ENCODE measurements at regions not wholly inside any gene's neighbourhood (a gene's known extent, or its start where the extent isn't known, plus 50 kb on each side); places are given as distances from the start of the nearest gene placed in this dataset.

DNA sequence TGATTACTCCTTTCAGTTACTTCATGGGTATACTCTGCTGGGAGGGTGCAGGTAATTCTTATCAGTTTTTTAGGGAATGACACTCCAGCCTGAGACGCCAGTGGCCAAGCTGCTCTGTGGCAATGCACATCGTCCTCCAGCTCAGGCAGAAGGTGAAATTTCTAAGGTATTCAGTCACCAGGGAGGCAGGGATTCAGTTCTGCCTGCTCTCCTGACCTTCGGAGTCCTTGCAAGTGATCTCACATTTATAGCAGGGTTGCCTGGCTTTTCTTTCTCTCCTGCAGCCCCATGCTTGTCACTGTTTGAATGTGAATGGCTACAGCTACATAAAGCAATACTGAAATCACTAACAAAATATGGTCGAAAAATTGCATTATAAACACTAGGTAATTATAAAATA, 1447.5 kb downstream of the EFNB2 start:
- 61 to 73% methylated on average over 4 of the region's 4 CpGs for WGBS, 2 donors
- Histone ChIP-seq H3K9me3 (no peaks in the 10 kb centered on the region), H3K27me3 (no peaks in the 10 kb centered on the region), H3K4me1 (no peaks in the 10 kb centered on the region), H3K4me3 (no peak overlapping the region), H3K36me3 (ENCODE audit: low read depth, missing control alignments) (no peaks in the 10 kb centered on the region), H3K27ac (no peak overlapping the region)
- TF ChIP-seq POLR2A (IDR thresholded peaks at IDR 0.05) (no peak), CTCF (IDR thresholded peaks at IDR 0.05) (no peak)
- intact Hi-C loops (cut with DNase I; ENCODE audit: low total_unique reads), result no loop called here
- no peak for DNase-seq

DNA sequence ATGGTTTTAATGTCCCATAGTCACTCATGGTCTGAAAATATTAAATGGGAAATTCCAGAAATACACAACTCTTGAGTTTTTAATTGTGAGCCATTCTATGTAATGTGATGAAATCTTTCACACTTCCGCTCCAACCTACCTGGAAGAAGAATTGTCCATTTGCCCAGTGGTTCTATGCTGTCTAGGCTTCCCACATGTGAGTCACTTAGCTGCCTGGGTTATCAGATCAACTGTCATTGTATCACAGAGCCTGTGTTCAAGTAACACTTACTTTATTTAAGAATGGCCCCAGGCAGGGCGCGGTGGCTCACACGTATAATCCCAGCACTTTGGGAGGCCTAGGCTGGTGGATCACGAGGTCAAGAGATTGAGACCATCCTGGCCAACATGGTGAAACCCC, 1450.5 kb downstream of the EFNB2 start:
- H3K27me3 ChIP-seq, result no peaks in the 10 kb centered on the region
- TF ChIP-seq CTCF (IDR thresholded peaks at IDR 0.05) (no peak), POLR2A (IDR thresholded peaks at IDR 0.05) (no peak)
- no peaks in the 10 kb centered on the region for H3K4me1 ChIP-seq
- 75 to 95% methylated on average over 4 to 5 of the region's 5 CpGs for WGBS, 2 donors
- intact Hi-C loops (cut with DNase I; ENCODE audit: low total_unique reads), result no loop called here
- no peak overlapping the region for H3K27ac ChIP-seq
- H3K36me3 ChIP-seq (ENCODE audit: low read depth, missing control alignments), result no peaks in the 10 kb centered on the region
- no peak overlapping the region for H3K4me3 ChIP-seq
- no peaks in the 10 kb centered on the region for H3K9me3 ChIP-seq
- DNase-seq, result no peak

DNA sequence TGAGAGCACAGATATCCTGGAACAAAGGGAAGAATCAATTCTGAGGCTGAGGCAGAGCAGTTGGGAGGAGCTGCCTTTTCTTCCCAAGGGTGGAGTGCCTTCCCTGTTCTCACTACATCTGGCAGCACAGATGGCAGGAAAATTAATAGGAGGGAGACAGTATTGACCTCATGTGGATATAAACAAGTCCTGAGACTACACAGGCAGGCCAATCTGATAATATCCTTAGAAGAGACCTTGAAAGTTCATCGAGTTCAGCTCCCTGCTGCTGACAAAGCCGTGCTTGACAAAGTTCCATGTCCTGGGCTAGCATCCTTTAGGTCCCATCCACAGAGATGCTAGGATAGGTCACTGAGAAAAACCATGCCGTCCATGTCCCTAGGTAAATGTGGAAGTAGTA, 1451.5 kb downstream of the EFNB2 start:
- Histone ChIP-seq H3K4me3 (no peak overlapping the region), H3K36me3 (ENCODE audit: low read depth, missing control alignments) (no peaks in the 10 kb centered on the region), H3K27me3 (no peaks in the 10 kb centered on the region), H3K27ac (no peak overlapping the region), H3K9me3 (no peaks in the 10 kb centered on the region), H3K4me1 (no peaks in the 10 kb centered on the region)
- 40 to 51% methylated on average over 3 of the region's 3 CpGs for WGBS, 2 donors
- TF ChIP-seq CTCF (IDR thresholded peaks at IDR 0.05), result no peak
- no peak for TF ChIP-seq POLR2A (IDR thresholded peaks at IDR 0.05)
- DNase-seq, result no peak
- intact Hi-C loops (cut with DNase I; ENCODE audit: low total_unique reads), result no loop called here

GRCh38 chr13:105074755-105075154, 1460.7 kb downstream of the EFNB2 start:
- Histone ChIP-seq H3K27ac (no peak overlapping the region), H3K4me3 (no peak overlapping the region), H3K9me3 (no peaks in the 10 kb centered on the region), H3K4me1 (no peaks in the 10 kb centered on the region), H3K27me3 (no peaks in the 10 kb centered on the region), H3K36me3 (ENCODE audit: low read depth, missing control alignments) (no peaks in the 10 kb centered on the region)
- 80% methylated on average over 2 of the region's 2 CpGs for whole genome bisulfite sequencing, 2 donors
- intact Hi-C loops (cut with DNase I; ENCODE audit: low total_unique reads), result no loop called here
- no peak for DNase-seq
- TF ChIP-seq CTCF (IDR thresholded peaks at IDR 0.05), result no peak
- no peak for TF ChIP-seq POLR2A (IDR thresholded peaks at IDR 0.05)

- no peak for DNase-seq
- Histone ChIP-seq H3K9me3 (no peaks in the 10 kb centered on the region), H3K27ac (no peak overlapping the region), H3K36me3 (ENCODE audit: low read depth, missing control alignments) (no peaks in the 10 kb centered on the region), H3K4me3 (no peak overlapping the region), H3K4me1 (no peaks in the 10 kb centered on the region), H3K27me3 (no peaks in the 10 kb centered on the region)
- intact Hi-C loops (cut with DNase I; ENCODE audit: low total_unique reads), result no loop called here
- 70 to 75% methylated on average over 9 to 13 of the region's 13 CpGs for WGBS, 2 donors
- TF ChIP-seq POLR2A (IDR thresholded peaks at IDR 0.05), result no peak
- TF ChIP-seq CTCF (IDR thresholded peaks at IDR 0.05), result no peak
Observed at GRCh38 chr13:105073041-105073440, 1462.4 kb downstream of the EFNB2 start.
